HG02884 (cell line): ENCODE measurements at regions not wholly inside any gene's neighbourhood (a gene's known extent, or its start where the extent isn't known, plus 50 kb on each side); places are given as distances from the start of the nearest gene placed in this dataset.

Experiments
- ATAC-seq: cut with Tn5 transposase; IDR thresholded peaks from one replicate; pipeline ENCODE4 v1.9.1; 2021; ENCODE audit warnings: mild to moderate bottlenecking, moderate library complexity; ENCODE audit not compliant: unreplicated experiment

DNA sequence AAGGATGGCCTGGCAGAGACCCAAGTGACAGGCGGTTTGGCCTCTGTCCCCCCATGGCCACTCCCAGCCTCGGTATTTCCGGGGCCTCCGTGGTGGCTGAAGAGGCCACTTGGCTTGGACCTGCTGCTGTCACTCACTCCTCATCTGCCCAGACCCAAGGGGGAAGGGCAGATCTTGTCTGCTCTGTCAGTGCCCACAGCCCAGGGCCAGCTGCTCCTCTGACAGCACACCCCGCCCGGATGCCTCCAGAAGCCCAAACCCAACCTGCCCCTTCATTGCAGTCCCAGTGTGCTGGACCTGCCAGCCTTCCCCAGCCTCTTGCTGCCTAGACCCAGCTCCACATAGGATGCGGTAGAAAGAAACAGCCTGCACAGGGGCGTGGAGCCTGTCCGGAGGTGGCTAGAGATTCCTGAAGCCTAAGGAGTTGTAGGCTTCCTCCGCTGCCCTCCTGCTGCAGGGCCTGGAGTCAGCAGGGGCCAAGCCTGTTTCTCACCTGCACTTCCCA, 52.0 kb downstream of the MAGEF1 start:
- ATAC-seq: no peak

DNA sequence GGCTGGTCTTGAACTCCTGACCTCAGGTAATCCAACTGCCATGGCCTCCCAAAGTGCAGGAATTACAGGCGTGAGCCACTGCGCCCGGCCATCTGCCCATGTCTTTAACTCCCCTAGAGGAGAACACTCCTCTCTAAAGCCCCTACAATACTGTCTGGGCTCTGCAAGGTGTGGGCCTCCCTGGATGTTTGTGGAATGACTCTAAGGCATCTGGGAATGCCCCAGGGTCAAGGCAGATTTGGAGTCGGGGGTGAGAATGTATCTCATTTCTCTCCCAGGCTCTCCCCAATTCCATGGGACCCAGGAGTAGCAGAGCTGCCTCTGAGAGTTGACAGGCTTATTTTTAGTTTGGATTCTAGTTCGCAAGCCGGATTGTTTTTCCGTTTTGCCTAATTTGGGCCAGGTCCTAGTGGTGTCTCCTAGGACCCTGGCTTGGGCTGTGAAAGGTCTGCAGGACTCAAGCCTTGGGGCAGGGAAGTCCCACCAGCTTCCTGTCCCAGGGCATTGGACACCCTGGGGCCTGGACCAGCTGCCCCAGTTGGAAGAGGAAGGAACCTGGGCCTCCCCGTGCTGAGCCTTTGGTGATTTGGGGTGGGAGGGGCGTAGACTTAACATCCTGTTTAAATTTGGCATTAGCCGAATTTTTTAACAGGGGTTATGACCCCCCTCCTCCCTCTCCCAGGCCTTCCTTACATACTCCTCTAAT, 53.5 kb downstream of the MAGEF1 start:
- no peak for ATAC-seq

- peak; percentile 85 for ATAC-seq
These were observed 54.8 kb downstream of the MAGEF1 start for GRCh38 chr3:184656829-184657681.

DNA sequence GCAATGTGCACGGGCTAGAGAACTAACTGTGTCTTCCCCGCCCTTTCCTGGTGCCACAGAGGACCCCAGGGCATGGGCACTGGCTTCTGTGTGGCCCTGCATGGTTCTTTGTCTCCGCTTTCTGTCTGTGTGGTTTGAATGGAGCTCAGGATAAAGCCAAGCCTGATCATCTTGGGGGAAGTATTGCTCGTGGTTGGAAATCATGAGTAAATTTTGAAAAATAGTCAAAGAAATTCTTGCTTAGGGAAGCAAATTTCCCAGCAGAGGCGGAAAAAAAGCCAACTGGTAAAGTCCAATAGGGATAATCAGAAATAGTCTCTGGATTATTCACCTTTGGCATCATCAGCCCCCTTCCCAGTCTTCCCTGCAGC, 55.4 kb downstream of the MAGEF1 start:
- no peak for ATAC-seq

DNA sequence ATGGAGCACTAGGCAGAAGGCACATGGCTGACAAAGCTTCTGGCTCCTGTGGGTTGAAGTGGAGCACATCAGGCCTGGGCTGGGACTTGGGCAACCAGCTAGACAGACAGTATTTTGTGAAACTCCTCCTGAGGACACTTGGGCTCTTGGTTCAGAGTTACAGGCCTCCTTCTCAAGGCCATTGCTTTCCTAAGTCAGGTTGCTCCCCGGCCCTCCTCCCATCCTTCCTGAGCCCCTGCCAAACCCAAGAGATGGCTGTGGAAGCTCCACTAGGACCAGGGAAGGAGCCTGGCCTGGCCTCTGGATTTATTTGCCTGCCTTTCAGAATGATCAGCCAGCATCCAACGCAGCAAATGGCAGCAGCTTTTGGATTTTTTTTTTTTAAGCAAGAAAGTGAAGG, 56.3 kb downstream of the MAGEF1 start:
- no peak for ATAC-seq

- no peak for ATAC-seq
These were observed 57.5 kb downstream of the MAGEF1 start for GRCh38 chr3:184654375-184654774.

DNA sequence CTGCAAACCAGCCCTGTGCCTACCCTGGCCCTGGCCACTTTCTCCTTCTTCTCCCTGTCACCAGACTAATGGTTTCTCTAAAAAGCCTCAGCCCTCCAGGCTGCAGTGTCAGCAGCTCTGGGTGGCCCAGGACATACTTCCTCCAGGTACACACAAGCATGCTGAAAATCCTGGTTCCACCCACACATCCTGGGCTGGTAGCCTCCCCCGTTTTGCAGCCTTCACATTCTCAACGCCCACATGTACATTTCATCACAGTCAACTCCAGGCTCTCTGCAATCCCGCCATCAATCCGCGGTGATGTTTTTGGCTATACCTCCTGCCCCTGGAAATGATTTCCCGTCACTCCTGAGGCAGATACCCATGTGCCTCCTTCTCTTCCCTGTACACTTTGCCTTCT, 59.4 kb downstream of the MAGEF1 start:
- ATAC-seq: no peak

- no peak for ATAC-seq
These were observed 60.0 kb downstream of the MAGEF1 start for GRCh38 chr3:184651904-184652303.

DNA sequence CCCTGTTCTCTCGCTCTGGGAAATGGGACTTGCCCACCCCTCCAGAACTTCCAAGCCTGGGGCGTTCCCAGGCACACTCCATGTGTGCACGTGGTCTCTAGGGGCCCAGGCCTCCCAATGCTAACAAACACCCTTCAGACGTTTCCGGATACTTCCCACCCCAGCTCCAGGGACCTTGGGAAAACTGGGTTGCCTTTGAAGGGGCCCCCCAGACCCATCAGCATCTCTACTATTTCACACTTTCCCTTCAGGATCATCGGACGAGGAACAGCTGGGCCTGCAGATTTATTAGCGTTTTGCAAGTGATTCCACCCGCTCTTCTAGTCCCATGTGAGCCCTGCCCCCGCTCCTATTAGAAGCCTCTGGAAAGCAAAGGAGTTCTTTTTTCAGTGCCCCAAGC, 63.2 kb downstream of the MAGEF1 start:
- ATAC-seq: no peak

DNA sequence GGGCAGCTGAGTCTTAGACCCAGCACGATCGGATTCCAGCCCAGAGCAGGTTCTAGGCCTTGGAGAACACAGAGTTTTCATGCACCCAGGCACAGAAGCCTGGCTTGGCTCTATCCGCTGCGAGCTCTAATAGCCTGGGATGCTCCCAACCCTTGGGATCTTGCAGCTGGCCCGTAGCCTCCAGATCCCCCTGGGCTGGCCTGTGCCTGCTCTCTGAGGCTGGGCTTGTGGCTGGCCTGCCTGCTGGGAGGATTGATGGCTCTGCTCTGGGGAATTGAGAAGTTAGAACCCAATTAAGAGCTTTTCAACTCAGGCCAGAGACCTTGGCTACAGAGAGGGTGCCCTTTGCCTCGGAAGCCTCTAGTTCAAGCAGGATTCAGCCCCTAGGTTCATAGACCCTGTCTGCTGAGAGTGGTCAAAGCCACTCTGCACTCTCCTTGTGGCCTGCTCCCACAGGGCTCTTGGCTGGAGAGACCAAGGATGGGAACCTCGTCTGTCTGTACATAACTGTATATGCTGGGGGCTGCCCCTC, 64.4 kb downstream of the MAGEF1 start:
- no peak for ATAC-seq

DNA sequence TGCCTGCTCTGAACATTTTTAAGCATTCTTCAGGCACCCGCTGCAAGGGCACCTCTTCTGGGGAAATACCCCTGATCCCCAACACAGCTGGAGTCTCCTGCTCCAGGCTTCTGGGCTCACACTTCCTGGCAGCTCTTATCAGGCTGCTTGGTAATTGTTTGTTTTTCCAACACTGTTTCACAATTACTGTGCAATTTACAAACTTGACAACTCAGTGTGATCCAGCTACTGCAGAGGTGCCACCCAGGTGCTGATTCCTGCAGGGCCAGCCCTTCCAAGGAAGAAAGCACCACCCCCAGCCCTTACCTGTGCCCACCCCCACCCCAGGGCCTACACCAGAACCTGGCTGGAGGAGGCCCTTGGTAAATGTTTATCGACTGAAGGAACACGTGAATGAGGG, 66.5 kb downstream of the MAGEF1 start:
- ATAC-seq: no peak

DNA sequence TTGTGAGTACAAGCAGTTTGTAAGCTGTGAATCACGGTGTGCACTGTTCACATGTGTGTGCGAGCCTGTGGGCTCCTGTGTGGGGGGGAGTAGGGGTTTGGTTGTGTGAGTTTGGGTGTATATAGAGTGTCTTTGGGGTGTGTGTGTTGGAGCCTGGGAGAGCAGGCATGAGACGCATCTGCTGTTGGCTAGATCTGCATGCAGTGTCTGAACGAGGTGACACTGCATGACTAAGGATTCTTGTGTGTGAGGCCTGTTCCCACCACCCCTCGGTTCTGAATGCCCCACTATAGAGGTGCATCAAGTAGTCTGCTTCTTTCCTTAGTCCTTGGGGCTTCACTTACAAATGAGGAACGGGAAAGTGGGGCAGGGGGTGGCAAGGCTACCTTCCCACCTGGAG, 68.4 kb downstream of the MAGEF1 start:
- no peak for ATAC-seq

DNA sequence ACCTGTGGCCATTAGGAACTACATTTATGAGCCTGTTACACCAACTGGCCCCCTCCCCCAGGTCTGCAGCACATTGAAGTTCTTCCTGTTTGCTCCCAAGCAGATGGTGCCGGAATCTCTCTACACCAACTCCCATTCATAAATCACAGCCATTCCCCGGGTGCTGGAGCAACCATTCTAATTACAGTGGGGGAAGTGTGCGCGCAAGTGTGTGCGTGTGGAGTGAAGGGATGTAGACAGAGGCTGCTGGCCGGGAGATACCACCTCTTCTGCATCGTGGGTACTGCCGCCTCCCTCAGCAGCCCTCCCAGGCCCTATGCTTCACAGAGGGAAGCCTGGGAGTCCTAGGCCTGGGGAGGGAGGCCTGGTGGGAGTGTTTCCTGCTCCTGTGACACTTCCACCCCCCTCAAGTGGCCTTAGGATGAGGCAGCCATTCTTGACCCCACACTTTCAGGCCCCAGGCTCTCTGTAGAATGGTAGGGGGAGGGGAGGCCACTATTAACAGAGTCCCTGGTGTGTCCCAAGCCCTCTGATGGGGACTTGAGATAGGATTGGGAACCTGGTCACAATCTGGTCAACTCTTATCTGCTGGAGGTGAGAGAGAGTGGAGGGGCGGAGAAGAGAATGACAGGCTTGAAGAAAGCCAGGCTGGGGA, 69.1 kb downstream of the MAGEF1 start:
- ATAC-seq: no peak

- no peak for ATAC-seq
These were observed 70.4 kb downstream of the MAGEF1 start for GRCh38 chr3:184641430-184641829.

DNA sequence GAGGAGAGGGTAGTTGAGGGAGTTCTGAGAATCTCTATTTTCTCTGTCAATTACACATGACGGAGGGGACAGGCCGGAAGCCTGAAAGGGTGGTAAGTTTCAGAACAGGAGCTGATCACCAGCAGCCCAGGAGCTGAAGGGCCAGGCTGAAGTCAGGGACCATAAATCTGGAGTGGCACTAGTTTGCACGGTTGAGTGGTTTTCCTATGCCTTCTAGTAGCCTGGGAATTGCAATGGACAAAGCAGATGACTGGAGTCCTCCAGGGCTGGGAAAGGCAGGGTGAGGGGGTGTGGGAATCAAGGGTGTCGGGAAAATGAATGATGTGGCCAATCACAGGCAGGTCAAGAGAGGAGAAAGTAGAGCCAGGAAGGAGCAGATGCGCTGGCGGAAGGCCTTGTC, 72.5 kb downstream of the MAGEF1 start:
- ATAC-seq: no peak

DNA sequence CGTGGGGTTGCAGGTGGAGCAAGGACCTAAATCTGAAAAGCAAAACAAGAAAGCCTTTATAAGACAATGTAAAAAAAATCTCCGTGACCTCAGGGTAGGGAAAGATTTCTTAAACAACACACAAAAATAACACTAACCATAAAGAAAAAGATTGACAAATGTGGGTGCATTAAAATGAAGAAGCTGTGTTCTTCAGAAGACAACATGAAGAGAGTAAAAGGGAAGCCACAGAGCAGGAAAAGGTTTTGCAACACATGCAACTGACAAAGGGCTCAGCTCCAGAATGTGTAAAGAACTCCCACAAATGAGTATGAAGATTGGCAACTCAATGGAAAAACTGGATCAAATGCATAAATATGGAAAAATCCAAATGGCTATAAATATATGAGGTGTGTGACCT, 74.2 kb downstream of the MAGEF1 start:
- ATAC-seq: no peak

- ATAC-seq: no peak
These were observed 75.0 kb downstream of the MAGEF1 start for GRCh38 chr3:184636741-184637316.

DNA sequence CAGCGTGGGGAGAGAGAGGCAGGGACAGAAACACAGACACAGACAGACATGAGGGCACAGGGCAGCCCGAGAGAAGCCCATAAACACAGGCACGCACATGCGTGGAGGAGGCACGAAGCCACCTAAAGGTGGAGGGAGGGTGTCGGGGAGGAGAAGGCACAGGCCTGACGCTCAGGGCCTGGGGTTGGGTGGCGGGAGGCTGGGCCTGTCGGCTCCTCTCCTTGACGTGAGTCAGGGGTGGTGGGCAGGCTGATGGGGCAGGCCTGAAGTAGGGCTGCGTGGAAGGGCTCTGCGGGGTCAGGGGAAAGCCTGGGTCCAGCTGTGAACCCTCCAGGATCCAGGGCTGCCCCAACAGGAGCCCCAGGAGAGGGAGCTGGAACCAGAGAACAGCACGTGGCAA, 74.2 kb downstream of the EPHB3 start:
- no peak for ATAC-seq

DNA sequence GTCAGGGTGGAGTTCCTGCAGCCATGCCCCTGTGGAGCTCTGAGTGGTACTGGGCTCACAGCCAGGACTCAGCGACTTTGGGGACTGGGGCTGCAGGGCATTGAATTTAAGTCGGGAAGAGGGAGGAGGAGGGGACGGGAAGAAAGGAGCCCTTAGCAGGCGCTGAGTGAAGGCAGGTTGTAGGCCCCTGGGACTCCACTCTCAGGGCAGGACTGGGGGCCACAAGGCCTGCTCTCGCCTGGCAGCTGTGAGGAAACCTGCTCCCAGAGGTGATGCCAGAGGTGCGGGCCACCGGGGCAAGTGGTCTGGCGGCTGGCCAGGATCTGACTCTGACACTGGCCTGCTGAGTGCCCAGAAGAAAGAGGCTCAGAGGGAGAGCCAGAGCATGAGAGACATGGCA, 73.5 kb downstream of the EPHB3 start:
- ATAC-seq: no peak

- no peak for ATAC-seq
These were observed 71.6 kb downstream of the EPHB3 start for GRCh38 chr3:184633237-184633579.

GRCh38 chr3:184632551-184633236, 71.1 kb downstream of the EPHB3 start:
- no peak for ATAC-seq
